CD4-positive, alpha-beta T cell treated with Interleukin-4 for 1 hour (primary cell): ENCODE measurements at regions not wholly inside any gene's neighbourhood (a gene's known extent, or its start where the extent isn't known, plus 50 kb on each side); places are given as distances from the start of the nearest gene placed in this dataset.

Source experiments
- DNase-seq, 2 donors: peaks; one replicate each; pipeline ENCODE4 v3.0.0-alpha.2; 2020 to 2022

GRCh38 chr6:28737750-28738395, 185.9 kb downstream of the TRIM27 start:
- DNase-seq: no peak

- DNase-seq: no peak
These were observed 185.4 kb downstream of the TRIM27 start for GRCh38 chr6:28738396-28738765.

- DNase-seq: no peak
These were observed 182.4 kb downstream of the TRIM27 start for GRCh38 chr6:28741363-28741762.

GRCh38 chr6:28742668-28743270, 181.0 kb downstream of the TRIM27 start:
- no peak for DNase-seq

- DNase-seq: no peak
These were observed 180.5 kb downstream of the TRIM27 start for GRCh38 chr6:28743271-28743789.

GRCh38 chr6:28747083-28747630, 176.6 kb downstream of the TRIM27 start:
- no peak for DNase-seq

GRCh38 chr6:28747631-28748157, 176.1 kb downstream of the TRIM27 start:
- DNase-seq: no peak

GRCh38 chr6:28748192-28748591, 175.6 kb downstream of the TRIM27 start:
- no peak for DNase-seq

- DNase-seq: no peak
These were observed 172.8 kb downstream of the TRIM27 start for GRCh38 chr6:28750926-28751458.

GRCh38 chr6:28751514-28751913, 172.3 kb downstream of the TRIM27 start:
- no peak for DNase-seq

GRCh38 chr6:28751963-28752350, 171.8 kb downstream of the TRIM27 start:
- DNase-seq: no peak

- DNase-seq: no peak
These were observed 166.2 kb downstream of the TRIM27 start for GRCh38 chr6:28757429-28758045.

GRCh38 chr6:28758046-28758817, 165.6 kb downstream of the TRIM27 start:
- no peak for DNase-seq

- DNase-seq: no peak
These were observed 165.0 kb downstream of the TRIM27 start for GRCh38 chr6:28758818-28759235.

- no peak for DNase-seq
These were observed 159.6 kb downstream of the TRIM27 start for GRCh38 chr6:28764014-28764723.

- DNase-seq: no peak
These were observed 159.0 kb downstream of the TRIM27 start for GRCh38 chr6:28764761-28765282.

GRCh38 chr6:28765978-28766351, 157.8 kb downstream of the TRIM27 start:
- DNase-seq: no peak

GRCh38 chr6:28766426-28766825, 157.4 kb downstream of the TRIM27 start:
- no peak for DNase-seq

GRCh38 chr6:28767133-28767532, 156.7 kb downstream of the TRIM27 start:
- no peak for DNase-seq

GRCh38 chr6:28767691-28768090, 156.1 kb downstream of the TRIM27 start:
- DNase-seq: no peak

GRCh38 chr6:28768187-28768913, 155.4 kb downstream of the TRIM27 start:
- no peak for DNase-seq
